ENCODE measurements at regions not wholly inside any gene's neighbourhood (a gene's known extent, or its start where the extent isn't known, plus 50 kb on each side); places are given as distances from the start of the nearest gene placed in this dataset.

DNA sequence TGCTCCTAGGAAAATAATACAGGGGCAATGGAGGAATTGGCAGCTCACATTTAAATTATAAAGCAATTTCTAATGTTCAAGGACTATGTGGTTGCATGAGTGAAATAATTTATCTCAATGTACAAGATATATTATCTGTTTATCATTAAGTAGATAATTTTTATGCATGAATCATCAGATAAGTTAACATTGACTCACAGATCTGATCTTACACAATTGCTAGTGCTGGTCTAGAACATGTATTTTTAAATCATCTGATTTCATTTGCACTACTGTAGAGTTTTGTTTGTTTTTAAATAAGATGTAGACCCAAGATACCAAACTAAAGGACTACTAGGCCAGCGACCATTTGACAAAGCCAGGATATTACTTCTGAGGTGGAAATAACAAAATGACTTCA is 199.2 kb downstream of the BMP2 start:
- Histone ChIP-seq H2AK9ac (replicated peaks; ENCODE audit: low read depth, low read length, poor library complexity) (no peak overlapping the region), H2BK20ac (ENCODE audit: low read depth, low read length) (no peak overlapping the region), H4K8ac (ENCODE audit: low read depth in 2 of 2, low read length in 2 of 2) (no peak overlapping the region), H3K9me1 (ENCODE audit: insufficient read depth, low read length) (no peaks in the 10 kb centered on the region), H2BK5ac (ENCODE audit: low read depth, low read length, poor library complexity, severe bottlenecking) (no peak overlapping the region), H3K36me3 (ENCODE audit: control insufficient read depth, insufficient read depth, low read length) (no peaks in the 10 kb centered on the region), H2BK120ac (ENCODE audit: low read depth, low read length) (no peak overlapping the region), H3K56ac (ENCODE audit: extremely low read depth, insufficient read depth, low read length) (no peak overlapping the region), H2BK15ac (ENCODE audit: low read depth, low read length) (no peak overlapping the region), H3K4me2 (ENCODE audit: low read depth, low read length) (no peak overlapping the region), H3K79me1 (ENCODE audit: low read depth in 1 of 2, low read length in 2 of 2) (no peaks in the 10 kb centered on the region), H2AK5ac (ENCODE audit: low read depth, low read length) (no peak overlapping the region), H3K4ac (ENCODE audit: low read depth, low read length) (no peak overlapping the region), H4K5ac (ENCODE audit: low read depth, low read length) (no peak overlapping the region), H3K18ac (ENCODE audit: low read depth, low read length) (no peak overlapping the region), H3K23ac (ENCODE audit: low read depth, low read length) (no peak overlapping the region), H3K4me1 (ENCODE audit: control insufficient read depth, insufficient read depth, low read length) (no peaks in the 10 kb centered on the region), H3K27ac (ENCODE audit: insufficient read depth, low read length) (no peak overlapping the region), H4K20me1 (ENCODE audit: insufficient read depth, low read length) (no peaks in the 10 kb centered on the region), H3K14ac (replicated peaks; ENCODE audit: low read depth, low read length) (no peak overlapping the region), H3K9me3 (ENCODE audit: control insufficient read depth, insufficient read depth, low read length) (peaks cover 2% of the 10 kb centered on the region; the same call in 1 of the 2 replicates), H3K27me3 (ENCODE audit: control insufficient read depth, insufficient read depth, low read length) (no peaks in the 10 kb centered on the region), H2AFZ (replicated peaks; ENCODE audit: low read length, poor library complexity) (no peak overlapping the region), H3K9ac (ENCODE audit: low read depth, low read length) (no peak overlapping the region), H4K91ac (ENCODE audit: insufficient read depth, low read depth, low read length) (no peak overlapping the region), H3K4me3 (ENCODE audit: insufficient read depth, low read depth, low read length) (no peak overlapping the region)
- WGBS, 2 experiments (ENCODE audit: extremely low coverage in 2 of 2, insufficient read length in 1 of 2), result no CpG with 5 or more reads among the region's 1 CpG
- ATAC-seq (ENCODE audit: low read depth) (no peak), DNase-seq (no peak)
- ChIA-PET POLR2A (ENCODE audit: unreplicated experiment) (interaction anchor here (0.5 kb wide), 1 partner anchor 49 kb away, joined by 4 read pairs; no protein-coding TSS in a partner anchor), CTCF (no interaction called here)
- intact Hi-C loops (cut with micrococcal nuclease) (no loop called here), dilution Hi-C loops (cut with HindIII; ENCODE audit: low sequenced_read_pairs, unreplicated experiment) (no loop called here), in situ Hi-C loops (cut with MboI; ENCODE audit: low sequenced_read_pairs) (no loop called here)
- BruUV-seq (replicated peaks), result no TSS peak
- TF ChIP-seq, protein P1, sequence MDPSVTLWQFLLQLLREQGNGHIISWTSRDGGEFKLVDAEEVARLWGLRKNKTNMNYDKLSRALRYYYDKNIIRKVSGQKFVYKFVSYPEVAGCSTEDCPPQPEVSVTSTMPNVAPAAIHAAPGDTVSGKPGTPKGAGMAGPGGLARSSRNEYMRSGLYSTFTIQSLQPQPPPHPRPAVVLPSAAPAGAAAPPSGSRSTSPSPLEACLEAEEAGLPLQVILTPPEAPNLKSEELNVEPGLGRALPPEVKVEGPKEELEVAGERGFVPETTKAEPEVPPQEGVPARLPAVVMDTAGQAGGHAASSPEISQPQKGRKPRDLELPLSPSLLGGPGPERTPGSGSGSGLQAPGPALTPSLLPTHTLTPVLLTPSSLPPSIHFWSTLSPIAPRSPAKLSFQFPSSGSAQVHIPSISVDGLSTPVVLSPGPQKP (IDR thresholded peaks at IDR 0.05; ENCODE audit: borderline replicate concordance, low read depth, low read length), result no peak
- TF ChIP-seq, protein P2, sequence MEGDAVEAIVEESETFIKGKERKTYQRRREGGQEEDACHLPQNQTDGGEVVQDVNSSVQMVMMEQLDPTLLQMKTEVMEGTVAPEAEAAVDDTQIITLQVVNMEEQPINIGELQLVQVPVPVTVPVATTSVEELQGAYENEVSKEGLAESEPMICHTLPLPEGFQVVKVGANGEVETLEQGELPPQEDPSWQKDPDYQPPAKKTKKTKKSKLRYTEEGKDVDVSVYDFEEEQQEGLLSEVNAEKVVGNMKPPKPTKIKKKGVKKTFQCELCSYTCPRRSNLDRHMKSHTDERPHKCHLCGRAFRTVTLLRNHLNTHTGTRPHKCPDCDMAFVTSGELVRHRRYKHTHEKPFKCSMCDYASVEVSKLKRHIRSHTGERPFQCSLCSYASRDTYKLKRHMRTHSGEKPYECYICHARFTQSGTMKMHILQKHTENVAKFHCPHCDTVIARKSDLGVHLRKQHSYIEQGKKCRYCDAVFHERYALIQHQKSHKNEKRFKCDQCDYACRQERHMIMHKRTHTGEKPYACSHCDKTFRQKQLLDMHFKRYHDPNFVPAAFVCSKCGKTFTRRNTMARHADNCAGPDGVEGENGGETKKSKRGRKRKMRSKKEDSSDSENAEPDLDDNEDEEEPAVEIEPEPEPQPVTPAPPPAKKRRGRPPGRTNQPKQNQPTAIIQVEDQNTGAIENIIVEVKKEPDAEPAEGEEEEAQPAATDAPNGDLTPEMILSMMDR (conservative IDR thresholded peaks at IDR 0.05; ENCODE audit: low read depth, low read length), result no peak
- no peak for TF ChIP-seq USF2 (IDR thresholded peaks at IDR 0.05; ENCODE audit: low read depth, low read length)
- no peak for TF ChIP-seq MXI1 (IDR thresholded peaks at IDR 0.05; ENCODE audit: borderline replicate concordance, low read depth, low read length)
- TF ChIP-seq BHLHE40 (IDR thresholded peaks at IDR 0.05; ENCODE audit: low read depth, low read length), result no peak
- no peak for TF ChIP-seq RAD21 (IDR thresholded peaks at IDR 0.05; ENCODE audit: low read length)
- TF ChIP-seq RCOR1 (IDR thresholded peaks at IDR 0.05; ENCODE audit: insufficient replicate concordance, low read length), result no peak
- no peak for TF ChIP-seq MAZ (IDR thresholded peaks at IDR 0.05; ENCODE audit: borderline replicate concordance, low read depth, low read length)
- no peak for TF ChIP-seq FOS (IDR thresholded peaks at IDR 0.05; ENCODE audit: low read depth, low read length)
- TF ChIP-seq MAFK (IDR thresholded peaks at IDR 0.05; ENCODE audit: low read depth, low read length), result no peak
- no peak for TF ChIP-seq NFE2L2 (IDR thresholded peaks at IDR 0.05; ENCODE audit: low read depth, low read length)
- TF ChIP-seq SMC3 (IDR thresholded peaks at IDR 0.05; ENCODE audit: low read depth, low read length), result no peak
- TF ChIP-seq CHD1 (IDR thresholded peaks at IDR 0.05; ENCODE audit: low read depth, low read length), result no peak
- TF ChIP-seq CEBPB (IDR thresholded peaks at IDR 0.05; ENCODE audit: low read depth, low read length), result no peak
- no peak for TF ChIP-seq RFX5 (IDR thresholded peaks at IDR 0.05; ENCODE audit: low read depth, low read length)
- TF ChIP-seq POLR2A (IDR thresholded peaks at IDR 0.05; ENCODE audit: low read depth, low read length), result no peak
